ENCODE measurements at regions not wholly inside any gene's neighbourhood (a gene's known extent, or its start where the extent isn't known, plus 50 kb on each side); places are given as distances from the start of the nearest gene placed in this dataset.

GRCh38 chr9:7980691-7981289 lies 181.2 kb upstream of the DMAC1 start:
- Histone ChIP-seq H3K4me3 (ENCODE audit: low read length) (no peak overlapping the region), H3K27ac (ENCODE audit: low read length) (no peak overlapping the region), H3K9ac (ENCODE audit: low read depth, low read length) (no peak overlapping the region), H3K4me1 (ENCODE audit: insufficient read depth, low read length) (peaks cover 15% of the 10 kb centered on the region), H3K27me3 (ENCODE audit: insufficient read depth, low read length) (no peaks in the 10 kb centered on the region), H3K36me3 (ENCODE audit: insufficient read depth, low read depth, low read length) (no peaks in the 10 kb centered on the region), H3K9me3 (ENCODE audit: insufficient read depth, low read depth, low read length) (no peaks in the 10 kb centered on the region)

GRCh38 chr9:7980041-7980440 lies 180.5 kb upstream of the DMAC1 start:
- Histone ChIP-seq H3K36me3 (ENCODE audit: insufficient read depth, low read depth, low read length) (no peaks in the 10 kb centered on the region), H3K27me3 (ENCODE audit: insufficient read depth, low read length) (no peaks in the 10 kb centered on the region), H3K9ac (ENCODE audit: low read depth, low read length) (no peak overlapping the region), H3K9me3 (ENCODE audit: insufficient read depth, low read depth, low read length) (no peaks in the 10 kb centered on the region), H3K27ac (ENCODE audit: low read length) (no peak overlapping the region), H3K4me3 (ENCODE audit: low read length) (no peak overlapping the region), H3K4me1 (ENCODE audit: insufficient read depth, low read length) (peaks cover 15% of the 10 kb centered on the region)

- peaks cover 15% of the 10 kb centered on the region for H3K4me1 ChIP-seq (ENCODE audit: insufficient read depth, low read length)
- H3K27ac ChIP-seq (ENCODE audit: low read length) = no peak overlapping the region
Measured at GRCh38 chr9:7979611-7980010, 180.0 kb upstream of the DMAC1 start.

GRCh38 chr9:7977586-7977985 lies 178.0 kb upstream of the DMAC1 start:
- no peaks in the 10 kb centered on the region for H3K27me3 ChIP-seq (ENCODE audit: insufficient read depth, low read length)
- H3K27ac ChIP-seq (ENCODE audit: low read length) = no peak overlapping the region
- no peak overlapping the region for H3K9ac ChIP-seq (ENCODE audit: low read depth, low read length)
- no peaks in the 10 kb centered on the region for H3K4me1 ChIP-seq (ENCODE audit: insufficient read depth, low read length)
- H3K36me3 ChIP-seq (ENCODE audit: insufficient read depth, low read depth, low read length) = no peaks in the 10 kb centered on the region
- H3K4me3 ChIP-seq (ENCODE audit: low read length) = no peak overlapping the region
- no peaks in the 10 kb centered on the region for H3K9me3 ChIP-seq (ENCODE audit: insufficient read depth, low read depth, low read length)

More at GRCh38 chr9:7979611-7980010, 180.0 kb upstream of the DMAC1 start:
- no peak overlapping the region for H3K4me3 ChIP-seq (ENCODE audit: low read length)
- H3K9ac ChIP-seq (ENCODE audit: low read depth, low read length) = no peak overlapping the region
- no peaks in the 10 kb centered on the region for H3K27me3 ChIP-seq (ENCODE audit: insufficient read depth, low read length)
- H3K9me3 ChIP-seq (ENCODE audit: insufficient read depth, low read depth, low read length) = no peaks in the 10 kb centered on the region
- no peaks in the 10 kb centered on the region for H3K36me3 ChIP-seq (ENCODE audit: insufficient read depth, low read depth, low read length)

GRCh38 chr9:7976856-7977255 lies 177.3 kb upstream of the DMAC1 start:
- Histone ChIP-seq H3K36me3 (ENCODE audit: insufficient read depth, low read depth, low read length) (no peaks in the 10 kb centered on the region), H3K4me3 (ENCODE audit: low read length) (no peak overlapping the region), H3K27ac (ENCODE audit: low read length) (no peak overlapping the region), H3K9ac (ENCODE audit: low read depth, low read length) (no peak overlapping the region), H3K9me3 (ENCODE audit: insufficient read depth, low read depth, low read length) (no peaks in the 10 kb centered on the region), H3K27me3 (ENCODE audit: insufficient read depth, low read length) (no peaks in the 10 kb centered on the region), H3K4me1 (ENCODE audit: insufficient read depth, low read length) (no peaks in the 10 kb centered on the region)

GRCh38 chr9:7976167-7976755 lies 176.7 kb upstream of the DMAC1 start:
- Histone ChIP-seq H3K36me3 (ENCODE audit: insufficient read depth, low read depth, low read length) (no peaks in the 10 kb centered on the region), H3K4me1 (ENCODE audit: insufficient read depth, low read length) (no peaks in the 10 kb centered on the region), H3K27me3 (ENCODE audit: insufficient read depth, low read length) (no peaks in the 10 kb centered on the region), H3K9ac (ENCODE audit: low read depth, low read length) (no peak overlapping the region), H3K9me3 (ENCODE audit: insufficient read depth, low read depth, low read length) (no peaks in the 10 kb centered on the region), H3K27ac (ENCODE audit: low read length) (no peak overlapping the region), H3K4me3 (ENCODE audit: low read length) (no peak overlapping the region)

GRCh38 chr9:7975336-7975735 lies 175.8 kb upstream of the DMAC1 start:
- no peaks in the 10 kb centered on the region for H3K4me1 ChIP-seq (ENCODE audit: insufficient read depth, low read length)
- no peak overlapping the region for H3K9ac ChIP-seq (ENCODE audit: low read depth, low read length)
- H3K4me3 ChIP-seq (ENCODE audit: low read length) = no peak overlapping the region
- no peaks in the 10 kb centered on the region for H3K27me3 ChIP-seq (ENCODE audit: insufficient read depth, low read length)
- no peaks in the 10 kb centered on the region for H3K9me3 ChIP-seq (ENCODE audit: insufficient read depth, low read depth, low read length)
- H3K27ac ChIP-seq (ENCODE audit: low read length) = no peak overlapping the region
- H3K36me3 ChIP-seq (ENCODE audit: insufficient read depth, low read depth, low read length) = no peaks in the 10 kb centered on the region

- no peaks in the 10 kb centered on the region for H3K4me1 ChIP-seq (ENCODE audit: insufficient read depth, low read length)
- H3K27me3 ChIP-seq (ENCODE audit: insufficient read depth, low read length) = no peaks in the 10 kb centered on the region
- no peak overlapping the region for H3K4me3 ChIP-seq (ENCODE audit: low read length)
- no peak overlapping the region for H3K27ac ChIP-seq (ENCODE audit: low read length)
- no peaks in the 10 kb centered on the region for H3K36me3 ChIP-seq (ENCODE audit: insufficient read depth, low read depth, low read length)
- H3K9ac ChIP-seq (ENCODE audit: low read depth, low read length) = no peak overlapping the region
- H3K9me3 ChIP-seq (ENCODE audit: insufficient read depth, low read depth, low read length) = no peaks in the 10 kb centered on the region
Measured at GRCh38 chr9:7974335-7974960, 174.9 kb upstream of the DMAC1 start.

- H3K36me3 ChIP-seq (ENCODE audit: insufficient read depth, low read depth, low read length) = no peaks in the 10 kb centered on the region
- no peaks in the 10 kb centered on the region for H3K9me3 ChIP-seq (ENCODE audit: insufficient read depth, low read depth, low read length)
- H3K27me3 ChIP-seq (ENCODE audit: insufficient read depth, low read length) = no peaks in the 10 kb centered on the region
- no peak overlapping the region for H3K27ac ChIP-seq (ENCODE audit: low read length)
- H3K4me1 ChIP-seq (ENCODE audit: insufficient read depth, low read length) = no peaks in the 10 kb centered on the region
- H3K4me3 ChIP-seq (ENCODE audit: low read length) = no peak overlapping the region
- H3K9ac ChIP-seq (ENCODE audit: low read depth, low read length) = no peak overlapping the region
Measured at GRCh38 chr9:7973123-7973522, 173.5 kb upstream of the DMAC1 start.

GRCh38 chr9:7970681-7971330 lies 171.2 kb upstream of the DMAC1 start:
- Histone ChIP-seq H3K4me1 (ENCODE audit: insufficient read depth, low read length) (peaks cover 7% of the 10 kb centered on the region), H3K9ac (ENCODE audit: low read depth, low read length) (no peak overlapping the region), H3K27ac (ENCODE audit: low read length) (no peak overlapping the region), H3K9me3 (ENCODE audit: insufficient read depth, low read depth, low read length) (no peaks in the 10 kb centered on the region), H3K4me3 (ENCODE audit: low read length) (no peak overlapping the region), H3K36me3 (ENCODE audit: insufficient read depth, low read depth, low read length) (no peaks in the 10 kb centered on the region), H3K27me3 (ENCODE audit: insufficient read depth, low read length) (no peaks in the 10 kb centered on the region)

- Histone ChIP-seq H3K36me3 (ENCODE audit: insufficient read depth, low read depth, low read length) (no peaks in the 10 kb centered on the region), H3K27me3 (ENCODE audit: insufficient read depth, low read length) (no peaks in the 10 kb centered on the region), H3K4me3 (ENCODE audit: low read length) (no peak overlapping the region), H3K9ac (ENCODE audit: low read depth, low read length) (no peak overlapping the region), H3K9me3 (ENCODE audit: insufficient read depth, low read depth, low read length) (no peaks in the 10 kb centered on the region), H3K27ac (ENCODE audit: low read length) (no peak overlapping the region), H3K4me1 (ENCODE audit: insufficient read depth, low read length) (peaks cover 7% of the 10 kb centered on the region)
Measured at GRCh38 chr9:7968687-7969086, 169.1 kb upstream of the DMAC1 start.

GRCh38 chr9:7967851-7968250 lies 168.3 kb upstream of the DMAC1 start:
- Histone ChIP-seq H3K9me3 (ENCODE audit: insufficient read depth, low read depth, low read length) (no peaks in the 10 kb centered on the region), H3K9ac (ENCODE audit: low read depth, low read length) (no peak overlapping the region), H3K4me3 (ENCODE audit: low read length) (no peak overlapping the region), H3K27ac (ENCODE audit: low read length) (no peak overlapping the region), H3K36me3 (ENCODE audit: insufficient read depth, low read depth, low read length) (no peaks in the 10 kb centered on the region), H3K4me1 (ENCODE audit: insufficient read depth, low read length) (peaks cover 7% of the 10 kb centered on the region), H3K27me3 (ENCODE audit: insufficient read depth, low read length) (no peaks in the 10 kb centered on the region)

All from iPS-20b (cell line).